BE2C (cell line): ENCODE measurements at regions not wholly inside any gene's neighbourhood (a gene's known extent, or its start where the extent isn't known, plus 50 kb on each side); places are given as distances from the start of the nearest gene placed in this dataset.

Source experiments
- DNase-seq: peaks from one replicate; pipeline ENCODE4 v3.0.0-alpha.2; 2020
- H3K27me3 ChIP-seq: fragments of 250-450 bp; sonication (Bioruptor Pico); 2 replicates; pipeline ENCODE4 v1.5.1; 2020; ENCODE audit warnings: mild to moderate bottlenecking
- H3K36me3 ChIP-seq: fragments of 250-450 bp; sonication (Bioruptor Pico); 2 replicates; pipeline ENCODE4 v1.5.1; 2020; ENCODE audit warnings: mild to moderate bottlenecking
- H3K4me1 ChIP-seq: fragments of 250-450 bp; sonication (Bioruptor Pico); 2 replicates; pipeline ENCODE4 v1.5.1; 2020
- H3K4me3 ChIP-seq: 2 replicates; pipeline ENCODE4 v1.5.1; 2011; ENCODE audit warnings: low read depth, low read length
- H3K9me3 ChIP-seq: fragments of 250-450 bp; sonication (Bioruptor Pico); 2 replicates; pipeline ENCODE4 v1.5.1; 2020
- TF ChIP-seq, protein P1 (sequence below): IDR thresholded peaks from 2 replicates; pipeline ENCODE4 v1.5.1; 2012; ENCODE audit warnings: mild to moderate bottlenecking, low read depth, low read length

DNA sequence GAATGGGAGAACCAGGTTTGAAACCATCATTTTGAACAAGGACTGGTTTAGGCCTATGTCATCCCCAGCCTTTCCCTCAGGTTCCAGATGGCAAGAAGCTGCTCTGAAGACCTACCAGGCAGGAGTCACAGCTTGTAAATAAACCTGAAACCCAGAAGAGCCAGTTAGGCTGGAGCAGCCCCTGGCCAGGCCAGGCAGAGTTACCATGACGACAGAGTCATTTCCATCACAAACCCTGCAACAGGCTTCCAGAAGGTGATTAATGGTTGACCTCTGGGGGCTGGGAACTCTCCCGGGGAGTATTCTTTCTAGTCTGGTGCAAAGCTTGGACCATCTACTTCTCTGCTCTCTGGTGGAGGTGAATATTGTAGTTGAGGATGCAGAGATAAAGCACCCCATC is 164.1 kb upstream of the NCAM1 start:
- Histone ChIP-seq H3K4me3 (no peak overlapping the region), H3K36me3 (no peaks in the 10 kb centered on the region), H3K9me3 (no peaks in the 10 kb centered on the region), H3K4me1 (peaks cover 17% of the 10 kb centered on the region), H3K27me3 (no peaks in the 10 kb centered on the region)
- TF ChIP-seq, protein P1, sequence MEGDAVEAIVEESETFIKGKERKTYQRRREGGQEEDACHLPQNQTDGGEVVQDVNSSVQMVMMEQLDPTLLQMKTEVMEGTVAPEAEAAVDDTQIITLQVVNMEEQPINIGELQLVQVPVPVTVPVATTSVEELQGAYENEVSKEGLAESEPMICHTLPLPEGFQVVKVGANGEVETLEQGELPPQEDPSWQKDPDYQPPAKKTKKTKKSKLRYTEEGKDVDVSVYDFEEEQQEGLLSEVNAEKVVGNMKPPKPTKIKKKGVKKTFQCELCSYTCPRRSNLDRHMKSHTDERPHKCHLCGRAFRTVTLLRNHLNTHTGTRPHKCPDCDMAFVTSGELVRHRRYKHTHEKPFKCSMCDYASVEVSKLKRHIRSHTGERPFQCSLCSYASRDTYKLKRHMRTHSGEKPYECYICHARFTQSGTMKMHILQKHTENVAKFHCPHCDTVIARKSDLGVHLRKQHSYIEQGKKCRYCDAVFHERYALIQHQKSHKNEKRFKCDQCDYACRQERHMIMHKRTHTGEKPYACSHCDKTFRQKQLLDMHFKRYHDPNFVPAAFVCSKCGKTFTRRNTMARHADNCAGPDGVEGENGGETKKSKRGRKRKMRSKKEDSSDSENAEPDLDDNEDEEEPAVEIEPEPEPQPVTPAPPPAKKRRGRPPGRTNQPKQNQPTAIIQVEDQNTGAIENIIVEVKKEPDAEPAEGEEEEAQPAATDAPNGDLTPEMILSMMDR, result no peak
- DNase-seq, result peak; percentile 62

DNA sequence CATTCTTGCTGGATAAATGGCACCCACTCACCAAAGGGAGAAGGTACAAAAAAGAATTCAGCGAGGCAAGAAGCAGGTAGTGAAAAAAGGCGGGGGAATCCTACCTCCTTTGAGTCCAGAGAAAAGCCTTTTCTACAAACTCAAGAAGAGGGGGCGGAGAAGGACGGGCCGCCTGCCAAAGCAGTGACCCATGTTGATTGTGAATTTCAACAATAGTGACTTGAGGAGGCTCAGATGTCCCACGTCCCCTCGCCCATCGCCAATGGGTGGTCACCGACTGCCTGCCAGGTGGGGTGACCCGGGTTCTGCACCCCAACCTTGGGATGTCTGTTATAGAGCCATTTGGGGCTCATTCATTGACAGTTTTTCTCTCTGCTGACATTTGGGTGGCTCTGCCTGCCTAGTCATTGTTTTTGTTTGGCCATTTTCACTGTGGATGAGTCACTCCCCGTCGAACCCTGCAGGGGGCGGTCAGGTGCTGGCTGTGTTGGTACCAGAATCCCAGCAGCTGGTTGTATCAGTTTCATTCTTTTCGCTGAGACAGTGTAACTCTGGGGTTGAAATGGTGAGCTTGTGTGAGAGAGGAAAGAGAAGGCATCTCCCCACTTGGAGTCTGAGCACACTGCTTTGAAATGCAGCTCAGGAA is 163.4 kb upstream of the NCAM1 start:
- peak; percentile 76 for DNase-seq
- Histone ChIP-seq H3K27me3 (no peaks in the 10 kb centered on the region), H3K36me3 (no peaks in the 10 kb centered on the region), H3K4me3 (no peak overlapping the region), H3K9me3 (no peaks in the 10 kb centered on the region), H3K4me1 (peaks cover 17% of the 10 kb centered on the region)
- TF ChIP-seq, protein P1, result peak; percentile 94

DNA sequence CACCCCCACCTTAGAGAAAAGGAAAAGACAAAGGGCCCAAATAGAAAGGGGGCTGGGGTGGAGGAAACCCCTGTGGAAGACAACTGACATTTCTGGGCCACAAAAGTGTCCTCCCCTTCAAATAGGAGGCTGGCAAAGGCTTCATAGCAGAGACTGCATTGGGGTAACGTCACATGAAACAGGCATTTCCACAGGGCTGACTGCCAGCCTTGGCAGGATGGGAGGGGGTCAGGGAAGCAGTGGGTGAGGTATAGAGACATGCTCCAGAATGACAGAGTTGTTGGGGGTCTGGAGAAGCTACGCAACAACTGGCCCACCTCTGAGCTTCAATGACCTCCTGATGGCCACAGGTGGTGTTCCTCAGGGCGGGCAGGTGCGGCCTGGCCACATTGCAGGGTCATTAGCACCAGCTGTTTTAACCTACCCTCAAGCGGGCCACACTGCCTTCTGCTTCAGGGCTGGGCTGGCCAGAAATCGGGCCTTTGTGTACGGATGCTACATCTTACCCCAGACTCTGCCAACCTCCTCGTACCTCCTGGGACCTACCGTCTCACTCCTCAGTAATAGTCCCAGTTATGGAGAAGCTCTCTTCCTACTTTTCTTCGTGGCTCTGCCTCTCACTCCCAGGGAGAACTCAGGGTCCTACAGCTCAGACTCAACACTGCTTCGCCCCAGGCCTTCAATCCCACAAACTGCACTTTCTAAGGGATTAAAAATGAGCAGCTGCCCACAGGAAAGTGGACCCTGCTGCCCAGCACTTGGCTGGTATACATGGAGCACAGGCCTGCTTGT is 160.0 kb upstream of the NCAM1 start:
- Histone ChIP-seq H3K27me3 (no peaks in the 10 kb centered on the region), H3K36me3 (no peaks in the 10 kb centered on the region), H3K4me1 (peaks cover 17% of the 10 kb centered on the region), H3K9me3 (no peaks in the 10 kb centered on the region), H3K4me3 (no peak overlapping the region)
- TF ChIP-seq, protein P1, result no peak
- DNase-seq, result no peak

DNA sequence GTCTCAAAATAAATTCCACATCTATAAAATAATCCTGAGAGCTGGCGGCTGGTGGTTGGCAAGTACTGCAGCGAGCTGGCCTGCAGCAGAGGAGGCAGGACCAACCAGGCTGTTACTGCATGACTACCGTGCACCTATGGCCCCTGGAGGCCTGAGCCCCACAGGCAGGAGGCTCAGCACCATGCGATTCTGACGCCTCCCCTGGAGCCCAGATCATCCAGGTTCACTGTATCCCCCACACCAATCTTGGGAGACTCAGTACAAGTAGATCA is 159.5 kb upstream of the NCAM1 start:
- Histone ChIP-seq H3K9me3 (no peaks in the 10 kb centered on the region), H3K4me1 (peaks cover 19% of the 10 kb centered on the region), H3K36me3 (no peaks in the 10 kb centered on the region), H3K4me3 (no peak overlapping the region), H3K27me3 (no peaks in the 10 kb centered on the region)
- no peak for DNase-seq
- TF ChIP-seq, protein P1, result no peak

DNA sequence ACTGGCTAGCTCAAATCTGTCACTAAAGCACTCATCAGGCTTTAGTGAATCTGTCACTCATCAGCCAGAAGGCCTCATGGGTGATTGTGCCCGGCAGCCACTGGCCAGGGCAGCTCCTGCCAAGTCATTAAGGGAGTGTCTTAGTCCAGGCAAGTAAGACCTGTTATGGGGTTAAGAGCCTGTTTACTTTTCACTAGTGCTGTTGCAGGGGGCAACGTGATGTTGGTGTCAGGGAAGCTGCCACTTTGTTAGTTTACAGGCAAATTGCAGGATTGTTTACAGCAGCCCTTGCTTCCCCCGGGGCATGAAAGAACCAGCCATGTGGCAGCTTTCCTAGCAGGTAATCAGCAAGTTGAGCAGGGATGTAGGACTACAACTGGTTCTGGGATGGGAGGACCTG is 155.6 kb upstream of the NCAM1 start:
- no peaks in the 10 kb centered on the region for H3K36me3 ChIP-seq
- no peaks in the 10 kb centered on the region for H3K9me3 ChIP-seq
- H3K4me3 ChIP-seq, result no peak overlapping the region
- TF ChIP-seq, protein P1, result no peak
- peaks cover 10% of the 10 kb centered on the region; the same call in 1 of the 2 replicates for H3K4me1 ChIP-seq
- DNase-seq, result no peak
- H3K27me3 ChIP-seq, result no peaks in the 10 kb centered on the region

DNA sequence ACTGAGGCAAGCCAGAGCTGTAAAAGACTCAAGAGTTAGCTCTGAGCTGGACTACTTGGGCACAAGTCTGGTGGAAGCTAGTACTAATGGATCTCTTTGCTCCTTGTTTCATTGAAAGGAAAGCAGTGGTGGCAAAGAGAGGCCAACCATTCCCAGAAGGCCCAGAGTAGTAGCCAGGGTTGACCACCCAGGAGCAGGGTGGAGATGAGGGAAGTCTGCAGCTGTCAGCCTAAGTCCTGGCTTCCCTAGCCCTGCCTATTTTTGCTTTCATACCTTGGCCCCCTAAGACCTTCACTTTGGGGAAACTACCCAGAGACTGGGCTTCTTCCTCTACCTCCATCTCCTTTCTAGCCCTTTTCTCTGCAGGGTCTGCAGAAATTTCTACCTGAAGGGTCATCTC is 155.0 kb upstream of the NCAM1 start:
- TF ChIP-seq, protein P1, result no peak
- Histone ChIP-seq H3K36me3 (no peaks in the 10 kb centered on the region), H3K9me3 (no peaks in the 10 kb centered on the region), H3K4me3 (no peak overlapping the region), H3K27me3 (no peaks in the 10 kb centered on the region), H3K4me1 (peaks cover 10% of the 10 kb centered on the region; the same call in 1 of the 2 replicates)
- DNase-seq, result no peak
